ENCODE measurements at regions not wholly inside any gene's neighbourhood (a gene's known extent, or its start where the extent isn't known, plus 50 kb on each side); places are given as distances from the start of the nearest gene placed in this dataset.

- ChIA-PET POLR2A (ENCODE audit: unreplicated experiment) (no interaction called here), CTCF (interaction anchor here (0.5 to 1.5 kb wide), 6 partner anchors 8 to 679 kb away, joined by 3 to 4 read pairs (median 3); no protein-coding TSS in a partner anchor)
- peak overlapping the region; percentile 82 for H3K27ac ChIP-seq (ENCODE audit: insufficient read depth, low read length)
- peak overlapping the region; percentile 48 for H2AFZ ChIP-seq (replicated peaks; ENCODE audit: low read length, poor library complexity)
- intact Hi-C loops (cut with micrococcal nuclease): loop anchor here (1.0 to 10.0 kb wide), 3 partner anchors 459 to 1265 kb away; no protein-coding TSS in a partner anchor
- H2AK9ac ChIP-seq (replicated peaks; ENCODE audit: low read depth, low read length, poor library complexity): no peak overlapping the region
- H3K14ac ChIP-seq (replicated peaks; ENCODE audit: low read depth, low read length): peak overlapping the region; percentile 58; the same call in 1 of the 2 replicates
- no peaks in the 10 kb centered on the region for H3K79me1 ChIP-seq (ENCODE audit: low read depth in 1 of 2, low read length in 2 of 2)
- no peak overlapping the region for H3K23ac ChIP-seq (ENCODE audit: low read depth, low read length)
- H2AK5ac ChIP-seq (ENCODE audit: low read depth, low read length): 0 out of 2 replicates have a peak overlapping the region, but pooled peaks have one; percentile 43
- peak overlapping the region; percentile 28 for H2BK120ac ChIP-seq (ENCODE audit: low read depth, low read length)
- H4K91ac ChIP-seq (ENCODE audit: insufficient read depth, low read depth, low read length): peak overlapping the region; percentile 82; the same call in 1 of the 2 replicates
- DNase-seq (peak; percentile 92), ATAC-seq (ENCODE audit: low read depth) (peak; percentile 87)
- no TSS peak for BruUV-seq (replicated peaks)
- H3K4me3 ChIP-seq (ENCODE audit: insufficient read depth, low read depth, low read length): no peak overlapping the region
- peak overlapping the region; percentile 77; the same call in 1 of the 2 replicates for H2BK20ac ChIP-seq (ENCODE audit: low read depth, low read length)
- H2BK5ac ChIP-seq (ENCODE audit: low read depth, low read length, poor library complexity, severe bottlenecking): peak overlapping the region; percentile 84
- in situ Hi-C loops (cut with MboI; ENCODE audit: low sequenced_read_pairs): no loop called here
- peak overlapping the region; percentile 94 for H4K5ac ChIP-seq (ENCODE audit: low read depth, low read length)
- no peaks in the 10 kb centered on the region for H3K36me3 ChIP-seq (ENCODE audit: control insufficient read depth, insufficient read depth, low read length)
- peak; percentile 54 for TF ChIP-seq SMC3 (IDR thresholded peaks at IDR 0.05; ENCODE audit: low read depth, low read length)
- no peak for TF ChIP-seq MXI1 (IDR thresholded peaks at IDR 0.05; ENCODE audit: borderline replicate concordance, low read depth, low read length)
- peak; percentile 60 for TF ChIP-seq CTCF (conservative IDR thresholded peaks at IDR 0.05; ENCODE audit: low read depth, low read length)
- TF ChIP-seq RAD21 (IDR thresholded peaks at IDR 0.05; ENCODE audit: low read length): peak; percentile 63
- peak overlapping the region; percentile 81 for H3K18ac ChIP-seq (ENCODE audit: low read depth, low read length)
- peak overlapping the region; percentile 73 for H3K9ac ChIP-seq (ENCODE audit: low read depth, low read length)
- no peak overlapping the region for H3K4me2 ChIP-seq (ENCODE audit: low read depth, low read length)
- H3K27me3 ChIP-seq (ENCODE audit: control insufficient read depth, insufficient read depth, low read length): no peaks in the 10 kb centered on the region
- H3K4ac ChIP-seq (ENCODE audit: low read depth, low read length): peak overlapping the region; percentile 34
- H3K4me1 ChIP-seq (ENCODE audit: control insufficient read depth, insufficient read depth, low read length): peaks cover 6% of the 10 kb centered on the region
- H3K9me3 ChIP-seq (ENCODE audit: control insufficient read depth, insufficient read depth, low read length): no peaks in the 10 kb centered on the region
- 0 out of 2 replicates have a peak overlapping the region, but pooled peaks have one; percentile 21 for H3K56ac ChIP-seq (ENCODE audit: extremely low read depth, insufficient read depth, low read length)
- peaks cover 3% of the 10 kb centered on the region; the same call in 1 of the 2 replicates for H4K20me1 ChIP-seq (ENCODE audit: insufficient read depth, low read length)
- peak overlapping the region; percentile 95; the same call in 2 of the 3 replicates for H2BK15ac ChIP-seq (ENCODE audit: low read depth, low read length)
- dilution Hi-C loops (cut with HindIII; ENCODE audit: low sequenced_read_pairs, unreplicated experiment): no loop called here
- peaks cover 4% of the 10 kb centered on the region for H3K9me1 ChIP-seq (ENCODE audit: insufficient read depth, low read length)
- WGBS, 2 experiments (ENCODE audit: extremely low coverage in 2 of 2, insufficient read length in 1 of 2): no CpG with 5 or more reads among the region's 2 CpGs
- peak overlapping the region; percentile 72 to 76 for H4K8ac ChIP-seq (ENCODE audit: low read depth in 2 of 2, low read length in 2 of 2)
These were observed 712.0 kb upstream of the NRSN1 start for GRCh38 chr6:23414051-23414445.
